Activated naive CD8-positive, alpha-beta T cell treated with anti-CD3 and anti-CD28 coated beads, Interleukin-2, amount 10 ng/mL, durations not matched to agents 7 days and 5 days (primary cell): ENCODE measurements at regions not wholly inside any gene's neighbourhood (a gene's known extent, or its start where the extent isn't known, plus 50 kb on each side); places are given as distances from the start of the nearest gene placed in this dataset.
"Not testable (repeated sequence)": the region's sequence is repeated elsewhere in the genome, so short reads cannot be mapped to it uniquely, and the experiment has no call there.

Source experiments
- ATAC-seq: fragments of 150-1000 bp; cut with Tn5 transposase; one replicate; pipeline ENCODE4 v1.10.0; 2021; ENCODE audit warnings: low read depth, moderate library complexity
- POLR2A ChIA-PET: fragments of 350-600 bp; sonication (Branson Sonifier 250); formaldehyde crosslinking; loops from one replicate; lab custom pipeline; 2021; ENCODE audit warnings: antibody characterized with exemption; lab: Charles Lee
- DNase-seq: peaks from one replicate; pipeline ENCODE4 v3.0.0; 2021
- H3K27ac Mint-ChIP-seq: one replicate; pipeline ENCODE4 v1.8.0; 2022; ENCODE audit warnings: mild to moderate bottlenecking, mixed read lengths
- H3K27me3 Mint-ChIP-seq: one replicate; pipeline ENCODE4 v1.8.0; 2022; ENCODE audit warnings: mild to moderate bottlenecking, moderate library complexity, mixed read lengths
- H3K36me3 Mint-ChIP-seq: one replicate; pipeline ENCODE4 v1.8.0; 2021; ENCODE audit warnings: mild to moderate bottlenecking, mixed read lengths
- H3K4me1 Mint-ChIP-seq: one replicate; pipeline ENCODE4 v1.8.0; 2021; ENCODE audit warnings: mixed read lengths
- H3K4me3 Mint-ChIP-seq: one replicate; pipeline ENCODE4 v1.8.0; 2022; ENCODE audit warnings: mild to moderate bottlenecking, moderate library complexity, mixed read lengths
- H3K9me3 Mint-ChIP-seq: one replicate; pipeline ENCODE4 v1.8.0; 2021; ENCODE audit warnings: mixed read lengths

GRCh38 chr21:31417214-31417613, 73.2 kb upstream of the TIAM1 start:
- peaks cover 12% of the 10 kb centered on the region for H3K36me3 Mint-ChIP-seq
- H3K9me3 Mint-ChIP-seq, H3K27ac Mint-ChIP-seq, H3K4me1 Mint-ChIP-seq, DNase-seq, H3K4me3 Mint-ChIP-seq, POLR2A ChIA-PET, H3K27me3 Mint-ChIP-seq, ATAC-seq: not testable (repeated sequence)

GRCh38 chr21:31416465-31416864, 72.4 kb upstream of the TIAM1 start:
- H3K9me3 Mint-ChIP-seq: peaks cover 4% of the 10 kb centered on the region
- ATAC-seq: no peak
- no peak overlapping the region for H3K4me3 Mint-ChIP-seq
- H3K36me3 Mint-ChIP-seq: peaks cover 13% of the 10 kb centered on the region
- DNase-seq: no peak
- POLR2A ChIA-PET: no interaction called here
- H3K27ac Mint-ChIP-seq: no peak overlapping the region
- H3K4me1 Mint-ChIP-seq: peaks cover 2% of the 10 kb centered on the region
- no peaks in the 10 kb centered on the region for H3K27me3 Mint-ChIP-seq

GRCh38 chr21:31414263-31415000, 70.4 kb upstream of the TIAM1 start:
- no peak for DNase-seq
- no peak overlapping the region for H3K4me3 Mint-ChIP-seq
- no peaks in the 10 kb centered on the region for H3K27me3 Mint-ChIP-seq
- POLR2A ChIA-PET: no interaction called here
- no peak for ATAC-seq
- no peak overlapping the region for H3K27ac Mint-ChIP-seq
- peaks cover 2% of the 10 kb centered on the region for H3K4me1 Mint-ChIP-seq
- peaks cover 4% of the 10 kb centered on the region for H3K9me3 Mint-ChIP-seq
- peaks cover 13% of the 10 kb centered on the region for H3K36me3 Mint-ChIP-seq

GRCh38 chr21:31413698-31414097, 69.6 kb upstream of the TIAM1 start:
- no peak for ATAC-seq
- Mint-ChIP-seq H3K36me3 (peaks cover 13% of the 10 kb centered on the region), H3K27ac (no peak overlapping the region), H3K4me1 (peaks cover 2% of the 10 kb centered on the region), H3K27me3 (no peaks in the 10 kb centered on the region), H3K4me3 (no peak overlapping the region), H3K9me3 (peaks cover 4% of the 10 kb centered on the region)
- DNase-seq: no peak
- POLR2A ChIA-PET: no interaction called here

GRCh38 chr21:31410499-31411131, 66.6 kb upstream of the TIAM1 start:
- no peaks in the 10 kb centered on the region for H3K27me3 Mint-ChIP-seq
- no peak for DNase-seq
- ATAC-seq: peak; percentile 97
- no peak overlapping the region for H3K4me3 Mint-ChIP-seq
- H3K27ac Mint-ChIP-seq: no peak overlapping the region
- H3K4me1 Mint-ChIP-seq: peaks cover 3% of the 10 kb centered on the region
- POLR2A ChIA-PET: interaction anchor here (0.5 to 1.3 kb wide), 4 partner anchors 11 to 401 kb away, joined by 3 to 6 read pairs (median 4); no protein-coding TSS in a partner anchor
- H3K9me3 Mint-ChIP-seq: no peaks in the 10 kb centered on the region
- H3K36me3 Mint-ChIP-seq: peaks cover 3% of the 10 kb centered on the region

- POLR2A ChIA-PET: interaction anchor here (0.6 to 1.5 kb wide), 3 partner anchors 10 to 55 kb away, joined by 3 to 4 read pairs (median 3); no protein-coding TSS in a partner anchor
- H3K36me3 Mint-ChIP-seq: peaks cover 3% of the 10 kb centered on the region
- ATAC-seq (no peak), DNase-seq (no peak)
- no peak overlapping the region for H3K4me3 Mint-ChIP-seq
- H3K27ac Mint-ChIP-seq: no peak overlapping the region
- peaks cover 7% of the 10 kb centered on the region for H3K4me1 Mint-ChIP-seq
- H3K27me3 Mint-ChIP-seq: no peaks in the 10 kb centered on the region
- H3K9me3 Mint-ChIP-seq: no peaks in the 10 kb centered on the region
Observed at GRCh38 chr21:31409831-31410487, 65.9 kb upstream of the TIAM1 start.

GRCh38 chr21:31408301-31409088, 64.4 kb upstream of the TIAM1 start:
- Mint-ChIP-seq H3K4me3 (no peak overlapping the region), H3K27me3 (no peaks in the 10 kb centered on the region), H3K4me1 (peaks cover 8% of the 10 kb centered on the region), H3K27ac (no peak overlapping the region), H3K9me3 (no peaks in the 10 kb centered on the region), H3K36me3 (peaks cover 4% of the 10 kb centered on the region)
- ATAC-seq (no peak), DNase-seq (no peak)
- POLR2A ChIA-PET: interaction anchor here (0.6 to 1.5 kb wide), 2 partner anchors 8 to 10 kb away, joined by 3 to 4 read pairs; no protein-coding TSS in a partner anchor

- no peaks in the 10 kb centered on the region for H3K27me3 Mint-ChIP-seq
- H3K27ac Mint-ChIP-seq: no peak overlapping the region
- H3K9me3 Mint-ChIP-seq: no peaks in the 10 kb centered on the region
- ATAC-seq: no peak
- DNase-seq: no peak
- H3K36me3 Mint-ChIP-seq: peaks cover 7% of the 10 kb centered on the region
- H3K4me3 Mint-ChIP-seq: no peak overlapping the region
- peaks cover 8% of the 10 kb centered on the region for H3K4me1 Mint-ChIP-seq
- POLR2A ChIA-PET: no interaction called here
Observed at GRCh38 chr21:31406510-31406909, 62.4 kb upstream of the TIAM1 start.

GRCh38 chr21:31405604-31406003, 61.5 kb upstream of the TIAM1 start:
- DNase-seq: no peak
- Mint-ChIP-seq H3K36me3 (peaks cover 9% of the 10 kb centered on the region), H3K9me3 (no peaks in the 10 kb centered on the region), H3K4me3 (no peak overlapping the region), H3K4me1 (peaks cover 7% of the 10 kb centered on the region), H3K27ac (no peak overlapping the region), H3K27me3 (no peaks in the 10 kb centered on the region)
- no peak for ATAC-seq
- POLR2A ChIA-PET: no interaction called here

- H3K27me3 Mint-ChIP-seq: peaks cover 3% of the 10 kb centered on the region
- no peaks in the 10 kb centered on the region for H3K9me3 Mint-ChIP-seq
- POLR2A ChIA-PET: interaction anchor here (0.7 kb wide), 2 partner anchors 9 to 42 kb away, joined by 3 read pairs; no protein-coding TSS in a partner anchor
- no peak overlapping the region for H3K4me3 Mint-ChIP-seq
- H3K36me3 Mint-ChIP-seq: peaks cover 9% of the 10 kb centered on the region
- no peak overlapping the region for H3K27ac Mint-ChIP-seq
- ATAC-seq (no peak), DNase-seq (no peak)
- H3K4me1 Mint-ChIP-seq: peaks cover 14% of the 10 kb centered on the region
Observed at GRCh38 chr21:31403596-31404333, 59.7 kb upstream of the TIAM1 start.

- Mint-ChIP-seq H3K27ac (no peak overlapping the region), H3K27me3 (peaks cover 3% of the 10 kb centered on the region), H3K4me1 (peaks cover 37% of the 10 kb centered on the region), H3K36me3 (peaks cover 8% of the 10 kb centered on the region), H3K9me3 (no peaks in the 10 kb centered on the region), H3K4me3 (no peak overlapping the region)
- ATAC-seq: no peak
- POLR2A ChIA-PET: interaction anchor here (0.6 to 1.7 kb wide), 5 partner anchors 10 to 36 kb away, joined by 3 to 5 read pairs (median 3); no protein-coding TSS in a partner anchor
- no peak for DNase-seq
Observed at GRCh38 chr21:31399591-31399990, 55.5 kb upstream of the TIAM1 start.

GRCh38 chr21:31398574-31398973, 54.5 kb upstream of the TIAM1 start:
- Mint-ChIP-seq H3K27me3 (peaks cover 3% of the 10 kb centered on the region), H3K36me3 (peaks cover 7% of the 10 kb centered on the region), H3K27ac (peak overlapping the region; percentile 81), H3K9me3 (no peaks in the 10 kb centered on the region), H3K4me1 (peaks cover 44% of the 10 kb centered on the region), H3K4me3 (peak overlapping the region; percentile 55)
- POLR2A ChIA-PET: interaction anchor here (0.6 to 1.7 kb wide), 11 partner anchors 11 to 158 kb away, joined by 3 to 15 read pairs (median 3); no protein-coding TSS in a partner anchor
- no peak for ATAC-seq
- DNase-seq: no peak
